ELR (cell line): ENCODE measurements at regions not wholly inside any gene's neighbourhood (a gene's known extent, or its start where the extent isn't known, plus 50 kb on each side); places are given as distances from the start of the nearest gene placed in this dataset.

ENCODE experiments used
- DNase-seq: peaks from one replicate; pipeline ENCODE4 v3.0.0-alpha.2; 2015; ENCODE audit warnings: low read depth

DNA sequence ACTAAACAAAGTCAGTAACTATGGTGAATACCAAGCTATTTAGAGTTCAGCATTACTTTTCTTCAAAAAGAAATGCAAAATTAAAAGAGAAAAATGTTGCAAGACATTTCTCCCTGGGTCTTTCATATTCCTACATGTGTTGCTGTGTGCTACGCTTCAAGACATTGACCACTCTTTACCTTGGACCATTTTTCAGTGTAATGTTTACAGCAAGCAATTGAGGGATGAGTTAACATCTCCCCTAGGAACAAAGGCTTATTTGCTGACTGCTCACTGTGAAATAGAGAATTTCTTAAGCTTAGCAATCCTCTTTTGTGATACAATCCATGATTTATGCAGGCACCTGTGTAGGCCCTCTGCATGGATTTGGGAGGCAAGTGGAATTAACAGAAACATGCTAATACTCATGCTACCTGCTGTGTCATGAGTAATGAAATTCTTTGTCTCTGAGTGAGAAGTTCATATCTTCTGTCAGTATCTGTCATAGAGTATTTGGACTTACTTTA, 1202.9 kb upstream of the CDH8 start:
- no peak for DNase-seq

DNA sequence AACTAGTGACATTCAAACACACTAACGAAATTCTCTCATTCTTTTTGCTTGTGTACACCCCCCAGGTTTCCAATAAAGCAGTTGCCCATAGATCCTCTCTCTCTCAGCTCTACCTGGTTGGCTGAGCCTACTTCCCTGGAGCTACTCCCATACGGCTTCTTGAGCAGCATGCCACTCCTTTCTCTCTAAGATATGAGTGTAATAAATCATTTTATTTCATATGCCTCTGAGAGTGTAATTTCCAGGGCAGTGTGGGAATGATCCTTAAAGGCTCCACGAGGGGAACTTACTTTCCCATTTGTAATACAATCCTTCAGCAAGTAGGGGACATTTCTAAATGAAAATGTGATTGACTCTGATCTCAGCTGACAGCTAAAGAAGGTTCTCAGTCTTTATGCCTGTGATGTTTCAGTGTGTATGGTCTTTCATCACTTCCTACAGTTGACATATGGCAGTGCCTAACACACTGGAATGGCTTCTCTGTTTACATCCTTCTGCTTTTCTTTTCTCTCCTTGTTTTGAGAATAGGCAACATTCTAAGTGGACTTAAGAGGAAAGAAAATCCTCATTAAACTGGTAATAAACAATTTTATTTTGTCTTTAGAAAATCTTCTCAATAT, 1194.3 kb upstream of the CDH8 start:
- DNase-seq, result no peak

DNA sequence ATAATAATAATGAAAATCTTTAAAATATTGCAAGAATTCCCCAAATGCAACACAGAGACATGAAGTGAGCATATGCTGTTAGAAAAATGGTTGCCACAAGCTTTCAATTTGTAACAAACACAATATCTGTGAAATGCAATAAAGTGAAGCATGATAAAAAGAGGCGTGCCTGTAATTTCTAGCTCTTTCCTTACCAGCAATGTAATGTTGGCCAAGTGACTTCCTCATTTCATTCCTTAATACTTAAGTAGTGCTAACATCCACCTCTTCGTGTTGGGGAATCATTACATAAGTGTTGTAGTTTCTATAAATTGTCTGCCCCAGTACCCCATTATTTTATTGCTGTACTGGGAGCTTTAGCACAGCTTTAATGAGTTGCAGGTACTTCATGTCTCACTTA, 1192.0 kb upstream of the CDH8 start:
- DNase-seq, result no peak

DNA sequence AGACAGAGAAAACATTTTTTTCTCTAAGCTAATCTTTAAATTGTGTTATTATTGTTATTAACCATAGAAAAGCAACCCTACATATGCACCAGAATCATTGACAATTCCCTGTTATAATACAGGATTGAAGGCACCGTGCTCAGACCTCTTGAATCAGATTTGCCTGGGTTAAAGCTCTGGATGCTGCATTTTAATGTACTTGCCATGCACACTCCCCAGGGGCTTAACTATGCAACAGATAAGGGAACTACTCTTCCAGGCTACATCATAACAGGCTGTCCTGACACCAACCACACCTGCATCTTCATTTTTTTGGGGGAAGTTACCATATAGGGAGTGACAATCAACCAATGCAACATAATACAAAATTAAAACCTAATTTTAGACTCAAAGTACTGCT, 1187.6 kb upstream of the CDH8 start:
- no peak for DNase-seq

DNA sequence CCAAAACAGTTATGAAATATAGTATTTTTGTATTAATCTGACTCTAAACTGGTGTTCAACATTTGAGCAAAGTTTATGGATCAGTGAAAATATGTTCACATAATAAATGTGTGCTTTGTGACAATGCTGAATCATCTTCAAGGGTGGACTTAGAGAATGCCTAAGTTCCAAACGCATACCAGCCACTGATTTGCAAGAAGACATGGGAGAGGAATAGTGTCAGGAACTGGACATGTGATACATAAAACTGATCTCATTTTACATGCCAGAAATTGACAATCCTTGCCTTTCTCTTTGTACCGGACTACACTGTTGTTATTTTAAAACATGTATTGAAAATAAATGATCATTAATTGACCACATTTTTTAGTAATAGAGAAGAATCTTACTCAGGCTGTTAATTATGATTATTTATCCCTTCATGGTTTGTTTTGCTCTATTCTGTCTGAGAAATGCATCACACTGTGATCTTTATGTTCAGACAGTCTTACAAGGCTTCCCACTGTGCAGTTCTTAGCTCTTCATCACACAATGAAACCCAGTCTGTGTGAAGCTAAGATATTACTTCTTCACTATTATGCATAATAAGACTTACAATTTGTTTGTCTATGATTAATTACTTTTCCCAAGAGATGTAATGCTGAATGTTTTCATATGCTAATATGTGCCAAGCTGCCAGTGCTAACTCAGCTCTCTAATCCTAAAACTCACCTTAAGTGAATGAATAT, 1180.6 kb upstream of the CDH8 start:
- no peak for DNase-seq

DNA sequence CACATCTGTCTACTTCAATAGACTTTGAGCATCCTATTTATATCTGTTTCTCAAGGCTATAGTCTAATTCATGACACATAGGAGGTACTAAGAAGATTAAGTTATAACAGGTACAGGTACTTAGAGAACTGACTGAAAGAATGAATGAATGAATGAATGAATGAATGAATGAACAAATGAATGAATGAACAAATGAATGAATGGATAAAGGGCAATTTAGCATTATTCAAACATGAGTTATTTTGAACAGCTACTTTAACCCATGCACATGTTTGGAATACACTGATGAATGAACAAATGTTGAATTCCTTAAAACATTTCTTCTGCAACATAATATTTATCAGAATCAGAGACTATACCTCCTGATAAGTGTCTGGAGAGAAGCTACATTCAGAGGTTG, 1165.6 kb upstream of the CDH8 start:
- DNase-seq, result no peak

DNA sequence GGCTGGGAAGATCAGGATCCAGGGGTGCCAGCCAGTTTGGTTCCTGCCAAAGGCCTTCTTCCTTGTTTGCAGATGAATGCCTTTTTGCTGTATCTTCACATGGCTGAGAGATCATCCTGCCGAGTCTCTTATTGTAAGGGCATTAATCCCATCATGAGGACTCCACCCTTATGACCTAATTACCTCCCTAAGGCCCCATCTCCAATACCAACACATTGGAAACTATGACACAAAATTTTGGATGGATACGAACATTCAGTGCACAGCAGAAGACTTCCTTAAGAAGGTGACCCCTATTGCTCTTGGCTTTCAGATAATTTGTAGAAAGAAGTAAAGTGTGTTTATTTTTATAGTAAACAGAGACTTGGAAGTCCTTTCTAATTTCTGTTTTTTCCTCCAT, 1164.7 kb upstream of the CDH8 start:
- no peak for DNase-seq

DNA sequence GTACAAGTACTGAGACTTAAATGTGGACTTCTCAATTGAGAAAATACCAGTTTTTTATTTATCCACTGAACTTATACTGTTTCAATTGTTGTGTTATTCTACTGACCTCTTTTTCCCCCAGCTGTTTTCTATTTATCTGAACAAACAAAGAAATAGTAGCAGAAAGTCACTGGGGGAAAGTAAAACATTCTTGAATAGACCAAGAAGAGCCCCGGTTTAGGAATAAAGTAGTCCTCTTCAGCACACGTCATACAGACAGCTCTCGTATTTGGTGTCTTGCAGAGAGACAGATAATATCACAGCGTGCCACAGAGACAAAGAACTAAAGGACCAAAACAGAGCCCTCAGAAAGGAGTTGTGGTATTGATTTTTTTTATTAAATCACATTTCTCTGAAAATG, 1159.1 kb upstream of the CDH8 start:
- DNase-seq, result no peak

DNA sequence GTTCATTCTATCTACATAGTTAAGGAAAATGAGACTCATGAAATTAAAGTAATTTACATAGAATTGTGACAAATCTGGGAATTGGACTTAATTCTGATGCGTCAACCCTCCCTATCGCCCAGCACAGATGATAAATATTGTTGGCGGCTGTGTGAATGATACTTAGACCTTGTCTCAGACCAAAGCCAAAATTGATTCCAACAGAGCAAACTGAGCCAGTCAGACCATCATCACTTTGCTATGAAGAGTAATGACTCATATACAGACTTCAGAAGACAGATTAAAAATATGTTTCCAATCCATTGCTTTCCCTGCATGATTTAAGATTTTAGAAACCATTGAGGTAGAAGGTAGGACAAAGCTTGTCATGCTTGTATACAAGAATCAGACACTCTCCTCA, 1156.7 kb upstream of the CDH8 start:
- no peak for DNase-seq

DNA sequence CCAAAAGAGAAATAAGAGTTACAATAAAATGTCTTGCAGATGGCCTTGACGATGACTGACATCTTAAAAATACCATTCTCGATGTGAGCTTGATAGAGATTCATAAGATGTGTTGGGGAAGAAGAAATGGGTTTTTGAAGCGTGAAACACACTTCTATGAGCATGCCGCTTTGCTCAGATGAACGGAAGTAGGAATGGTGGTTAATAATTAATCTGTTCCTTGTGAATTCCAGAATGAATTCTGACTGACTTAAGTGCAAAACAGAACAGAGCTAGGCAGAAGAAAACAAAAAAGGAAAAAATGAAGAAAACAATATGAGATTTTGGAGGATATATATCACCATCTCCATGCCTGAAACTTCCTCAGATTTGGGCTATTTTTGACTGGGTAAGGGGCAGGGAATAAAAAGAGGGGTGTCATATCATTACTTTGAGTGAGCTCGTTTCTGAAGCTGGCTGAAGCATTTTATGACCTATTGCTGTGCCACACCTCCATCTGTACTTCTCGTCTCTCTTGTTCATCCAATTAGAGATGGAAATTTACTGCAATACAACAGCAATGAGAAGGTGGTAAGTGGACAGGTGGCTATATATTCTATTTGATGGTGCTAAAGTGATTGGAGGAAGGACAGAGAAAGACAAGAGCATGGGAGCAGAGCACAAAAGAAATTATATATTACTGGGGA, 1152.0 kb upstream of the CDH8 start:
- no peak for DNase-seq

DNA sequence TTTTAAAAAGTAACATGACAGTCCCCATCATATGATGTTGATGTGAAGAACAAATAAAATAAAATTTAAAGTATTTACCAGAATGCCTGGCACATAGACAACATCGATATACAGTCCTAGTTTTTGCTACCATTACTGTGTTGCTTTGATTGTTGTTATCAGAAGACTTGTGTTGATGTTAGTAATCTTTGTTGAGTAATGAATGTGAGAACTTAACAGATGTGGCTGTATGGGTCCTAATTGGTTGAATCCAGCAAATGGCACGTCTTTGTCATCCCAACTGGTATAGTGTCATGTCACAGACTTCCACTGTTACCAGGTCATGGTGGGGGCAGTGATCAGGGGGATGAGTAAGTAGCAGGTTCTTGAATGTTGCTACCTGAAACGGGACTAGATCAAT, 1151.4 kb upstream of the CDH8 start:
- no peak for DNase-seq

DNA sequence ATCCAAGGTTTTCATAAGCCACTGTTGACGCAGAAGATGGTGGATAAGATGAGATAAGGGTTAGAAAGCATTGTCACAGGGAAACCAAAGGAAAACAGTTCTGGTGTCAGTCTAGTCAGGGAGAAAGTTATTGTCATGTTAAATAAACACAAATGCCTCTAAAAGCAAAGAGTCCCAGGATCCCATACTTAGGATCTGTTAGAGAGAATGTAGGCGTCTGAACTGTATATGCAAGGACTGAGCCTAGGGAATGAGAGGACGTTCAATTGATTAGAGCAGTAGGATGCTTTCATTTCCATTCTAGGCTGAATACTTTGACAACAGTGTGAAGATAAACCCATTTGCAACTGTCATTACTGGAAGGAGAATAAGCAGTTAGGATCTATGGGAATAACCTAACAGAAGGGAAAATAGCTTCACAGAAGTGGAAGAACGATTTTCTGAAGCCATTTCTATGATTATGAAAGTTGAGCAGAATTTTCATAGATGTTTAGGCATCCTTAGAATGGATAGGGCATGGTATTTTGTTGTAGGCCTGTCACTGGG, 1149.1 kb upstream of the CDH8 start:
- DNase-seq, result no peak

DNA sequence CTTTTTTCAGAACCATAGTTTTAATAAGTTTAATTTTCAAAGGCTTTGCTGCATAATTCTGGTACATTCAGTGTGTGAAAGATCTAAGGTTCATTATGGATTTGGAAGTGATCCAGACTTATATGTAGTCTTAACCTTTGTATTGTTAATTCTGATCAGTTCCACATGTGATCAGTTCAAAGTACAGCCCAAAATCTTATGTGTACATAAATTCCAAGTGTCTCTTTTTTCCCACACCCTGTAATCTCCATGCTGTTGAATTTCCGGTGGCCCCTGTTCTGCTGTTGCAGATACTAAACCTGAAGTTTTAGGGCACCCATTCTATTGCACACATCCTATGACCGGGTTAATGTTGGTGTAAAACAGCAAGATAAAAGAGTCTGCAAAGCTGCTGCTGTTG, 1147.5 kb upstream of the CDH8 start:
- DNase-seq, result no peak

DNA sequence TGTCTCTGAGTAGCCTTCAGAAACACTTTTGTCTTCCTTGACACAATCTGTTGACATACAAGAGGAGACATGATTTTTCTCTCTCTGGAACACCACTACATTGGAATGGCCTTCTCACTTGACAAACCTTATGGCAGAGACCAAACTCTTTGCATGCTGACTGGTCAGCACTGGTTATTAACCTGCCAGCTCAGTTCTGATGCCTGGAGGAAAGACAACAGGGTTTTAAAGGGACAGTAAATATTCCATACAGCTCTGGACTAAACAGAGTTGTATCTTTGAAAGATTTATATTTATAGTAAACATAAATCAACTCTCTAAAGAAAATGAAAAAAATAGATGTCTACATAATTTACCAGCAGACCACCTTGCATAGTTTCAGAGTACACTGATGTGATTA, 1139.1 kb upstream of the CDH8 start:
- no peak for DNase-seq

DNA sequence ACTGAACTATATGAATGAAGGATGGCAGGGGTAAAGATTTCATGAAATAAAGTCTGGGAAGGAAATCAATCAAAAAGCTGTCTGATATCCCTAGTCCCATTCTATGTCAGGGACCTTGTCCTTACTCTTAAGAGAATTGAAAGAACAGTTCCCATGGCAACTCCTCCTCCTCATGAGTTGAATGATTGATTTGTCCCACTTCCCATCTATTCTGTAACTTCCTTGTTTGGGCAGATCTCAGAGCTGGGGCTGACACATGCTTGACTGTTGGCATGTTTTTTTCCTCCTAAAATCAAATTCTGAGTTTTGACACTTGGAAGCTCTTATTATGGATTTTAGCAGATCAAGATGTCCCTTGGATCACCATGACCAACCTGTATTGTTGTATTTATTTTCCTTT, 1138.6 kb upstream of the CDH8 start:
- DNase-seq, result no peak

DNA sequence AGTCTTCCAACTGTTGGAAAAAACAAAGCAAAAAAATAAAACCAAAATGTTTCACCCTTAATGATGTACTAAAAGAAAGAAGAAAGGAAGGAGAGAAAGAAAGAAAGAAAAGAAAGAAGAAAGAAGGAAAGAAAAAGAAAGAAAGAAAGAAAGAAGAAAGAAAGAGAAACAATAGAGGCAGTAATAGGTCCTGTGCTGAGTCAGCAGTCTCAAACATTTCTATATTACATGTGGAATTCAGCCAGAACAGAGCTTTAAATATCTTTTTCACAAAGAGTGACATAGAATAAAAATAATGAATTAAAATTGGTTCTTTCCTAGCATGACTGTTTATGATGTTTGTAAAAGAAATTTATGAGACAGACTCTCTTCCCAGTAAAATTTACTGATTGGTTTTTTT, 1135.3 kb upstream of the CDH8 start:
- no peak for DNase-seq

DNA sequence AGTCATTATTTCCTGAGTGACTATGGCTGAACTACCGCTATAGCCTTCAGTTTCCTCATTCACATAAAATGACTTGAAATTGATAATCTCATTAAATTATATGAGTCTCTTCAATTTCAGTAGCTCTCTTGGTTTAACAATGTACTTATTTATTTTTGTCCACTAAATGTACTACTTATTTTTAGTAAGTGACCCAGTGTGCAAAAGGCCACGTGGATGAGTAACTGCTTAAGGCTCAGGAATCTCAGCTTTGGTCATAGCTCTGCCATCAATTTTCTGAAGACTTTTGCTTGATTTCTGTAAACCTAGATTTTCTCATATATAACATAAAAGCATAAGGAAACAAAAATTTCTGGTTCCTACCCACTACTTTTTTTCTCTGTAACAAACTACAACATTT, 1132.9 kb upstream of the CDH8 start:
- no peak for DNase-seq

DNA sequence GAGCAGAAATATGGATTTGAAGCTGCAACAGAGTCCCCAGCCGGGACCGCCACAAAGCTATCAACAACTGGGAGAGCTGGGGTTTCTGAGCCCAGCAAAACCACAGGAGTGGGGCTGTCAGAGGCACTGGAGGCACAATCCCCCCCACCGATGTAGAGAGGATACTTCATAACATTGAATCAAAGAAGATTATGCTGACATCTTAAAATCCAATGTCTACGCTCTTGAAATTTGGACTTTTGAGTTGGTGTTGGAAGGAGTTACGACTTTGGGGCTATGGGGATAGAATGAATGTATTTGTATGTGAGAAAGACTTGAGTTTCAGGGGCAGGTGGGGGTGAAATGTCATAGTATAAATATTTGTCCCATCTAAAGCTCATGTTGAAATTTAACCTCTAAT, 1121.6 kb upstream of the CDH8 start:
- DNase-seq, result no peak

DNA sequence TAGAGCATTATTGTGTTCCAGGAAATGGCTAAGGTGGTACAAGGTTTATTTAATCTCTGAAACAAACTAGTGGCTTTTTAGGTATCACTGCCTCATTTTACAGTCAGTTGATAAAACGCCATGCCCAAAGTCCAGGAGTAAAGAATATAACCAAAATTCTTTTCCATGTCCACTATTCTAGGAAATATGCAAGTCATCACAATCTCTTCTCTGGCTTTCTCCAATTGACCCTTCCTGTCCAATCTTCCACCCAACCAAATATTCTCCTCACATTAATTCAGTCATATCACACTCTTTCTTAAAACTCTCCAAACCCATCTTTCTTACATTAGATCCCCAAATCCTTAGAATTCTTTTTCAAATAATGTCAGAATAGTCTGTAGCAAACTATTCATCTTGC, 1110.0 kb upstream of the CDH8 start:
- DNase-seq, result no peak

DNA sequence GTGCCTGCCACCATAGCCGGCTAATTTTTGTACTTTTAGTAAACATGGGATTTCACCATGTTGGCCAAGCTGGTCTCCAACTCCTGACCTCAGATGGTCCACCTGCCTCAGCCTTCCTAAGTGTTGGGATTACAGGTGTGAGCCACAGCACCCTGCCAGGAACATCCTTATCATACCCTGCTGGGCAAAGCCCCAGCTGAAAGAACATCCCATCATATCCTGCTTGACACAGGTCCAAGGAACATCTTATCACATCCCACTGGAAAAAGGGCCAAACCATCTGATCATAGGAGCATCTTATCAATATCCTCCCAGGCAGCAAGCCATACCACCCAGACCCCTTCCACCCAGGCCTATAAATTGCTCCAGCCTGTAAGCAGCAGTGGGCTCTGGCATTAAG, 1109.2 kb upstream of the CDH8 start:
- DNase-seq, result no peak

DNA sequence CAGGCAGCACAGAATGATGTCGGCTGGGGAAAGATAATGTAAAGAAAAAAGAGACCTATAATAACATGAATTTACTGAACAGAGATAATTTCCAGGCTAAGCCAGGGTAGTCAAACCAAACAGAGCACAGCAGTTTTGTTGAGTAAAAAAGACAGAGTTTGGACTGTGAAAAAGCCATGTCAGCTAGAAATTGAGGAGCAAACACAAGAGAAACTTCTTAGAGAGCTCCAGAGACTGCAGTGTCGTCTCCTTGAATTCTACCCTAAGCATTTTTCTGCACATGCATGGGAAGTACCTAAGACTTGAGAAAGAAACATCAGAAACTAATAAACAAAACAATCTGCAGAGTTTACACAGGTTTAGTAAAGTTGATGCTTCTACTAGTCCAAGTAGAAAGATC, 1098.8 kb upstream of the CDH8 start:
- DNase-seq, result no peak

DNA sequence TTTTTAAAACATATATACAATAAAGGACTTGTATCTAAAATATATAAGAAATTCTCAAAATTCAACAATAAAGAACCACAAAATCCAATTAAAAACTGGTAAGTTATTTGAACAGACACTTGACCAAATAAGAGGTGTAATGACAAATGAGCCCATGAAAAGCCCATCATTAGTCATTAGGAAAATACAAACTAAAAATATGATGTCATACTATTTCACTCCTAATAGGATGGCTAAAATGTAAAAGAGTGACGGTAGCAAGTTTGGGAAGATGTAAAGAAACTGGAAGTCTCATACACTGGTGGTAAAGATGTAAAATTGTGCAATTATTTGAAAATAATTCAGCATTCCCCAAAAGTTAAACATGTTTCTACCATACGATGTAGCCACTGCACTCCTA, 1095.3 kb upstream of the CDH8 start:
- no peak for DNase-seq

DNA sequence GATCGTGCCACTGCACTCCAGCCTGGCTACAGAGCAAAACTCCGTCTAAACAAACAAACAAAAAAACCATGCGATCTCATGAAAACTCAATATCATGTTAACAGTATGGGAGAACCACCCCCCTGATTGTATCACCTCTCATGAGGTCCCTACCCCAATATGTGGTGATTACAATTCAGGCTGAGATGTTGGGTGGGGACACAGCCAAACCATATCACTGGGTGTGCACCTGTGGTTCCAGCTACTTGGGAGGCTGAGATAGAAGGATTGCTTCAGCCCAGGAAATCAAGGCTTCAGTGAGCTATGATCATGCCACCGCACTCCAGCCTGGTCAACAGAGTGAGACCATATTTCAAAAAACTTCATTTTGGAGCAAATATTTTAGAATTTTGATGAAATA, 1094.7 kb upstream of the CDH8 start:
- DNase-seq, result no peak
